IMR-90 (cell line): ENCODE measurements at regions not wholly inside any gene's neighbourhood (a gene's known extent, or its start where the extent isn't known, plus 50 kb on each side); places are given as distances from the start of the nearest gene placed in this dataset.

ENCODE experiments used
- ATAC-seq: fragments of 200-7000 bp; cut with Tn5 transposase; 2 replicates; pipeline ENCODE4 v1.9.1; 2020; ENCODE audit warnings: low read depth, mild to moderate bottlenecking, moderate library complexity
- BruUV-seq: library from RNA; stranded (reverse); fragments of 400-500 nt; replicated peaks from 2 replicates; lab custom pipeline; 2021; lab: Mats Ljungman, UMichigan
- CTCF ChIA-PET: fragments of 300-600 bp; formaldehyde crosslinking; extraction: SDS; loops from one replicate; lab custom pipeline; 2021; ENCODE audit warnings: antibody characterized with exemption; lab: Yijun Ruan, JAX
- POLR2A ChIA-PET: fragments of 300-600 bp; sonication (Branson Sonifier 250); formaldehyde crosslinking; loops from one replicate; lab custom pipeline; 2022; ENCODE audit warnings: antibody characterized with exemption; ENCODE audit not compliant: unreplicated experiment; lab: Charles Lee
- DNase-seq: peaks from one replicate; pipeline ENCODE4 v3.0.0; 2013
- H2AFZ ChIP-seq: replicated peaks from 2 replicates; pipeline ENCODE3; 2013; ENCODE audit warnings: low read length, mild to moderate bottlenecking; ENCODE audit not compliant: poor library complexity
- H2AK5ac ChIP-seq: 2 replicates; pipeline ENCODE4 v1.6.1; 2013; ENCODE audit warnings: low read depth, low read length, inconsistent platforms
- H2AK9ac ChIP-seq: replicated peaks from 2 replicates; pipeline ENCODE3; 2013; ENCODE audit warnings: mild to moderate bottlenecking, low read depth, low read length, moderate library complexity; ENCODE audit not compliant: poor library complexity
- H2BK120ac ChIP-seq: 2 replicates; pipeline ENCODE4 v1.6.1; 2013; ENCODE audit warnings: low read depth, low read length, inconsistent platforms
- H2BK15ac ChIP-seq: 3 replicates; pipeline ENCODE4 v1.6.1; 2013; ENCODE audit warnings: low read depth, low read length, inconsistent platforms
- H2BK20ac ChIP-seq: 2 replicates; pipeline ENCODE4 v1.6.1; 2013; ENCODE audit warnings: low read depth, mild to moderate bottlenecking, inconsistent platforms, low read length, moderate library complexity
- H2BK5ac ChIP-seq: 2 replicates; pipeline ENCODE4 v1.6.1; 2013; ENCODE audit warnings: mild to moderate bottlenecking, low read depth, low read length, inconsistent platforms; ENCODE audit not compliant: poor library complexity, severe bottlenecking
- H3K14ac ChIP-seq: replicated peaks from 2 replicates; pipeline ENCODE4 v1.6.1; 2013; ENCODE audit warnings: low read depth, low read length, inconsistent platforms
- H3K18ac ChIP-seq: 2 replicates; pipeline ENCODE4 v1.6.1; 2013; ENCODE audit warnings: low read depth, low read length, control low read depth
- H3K23ac ChIP-seq: 2 replicates; pipeline ENCODE4 v1.6.1; 2013; ENCODE audit warnings: low read depth, low read length, inconsistent platforms
- H3K27ac ChIP-seq: 2 replicates; pipeline ENCODE4 v1.5.1; 2013; ENCODE audit warnings: mild to moderate bottlenecking, control low read depth, low read length; ENCODE audit not compliant: insufficient read depth
- H3K27me3 ChIP-seq: 2 replicates; pipeline ENCODE4 v1.6.1; 2013; ENCODE audit warnings: low read length; ENCODE audit not compliant: control insufficient read depth, insufficient read depth
- H3K36me3 ChIP-seq: 2 replicates; pipeline ENCODE4 v1.6.1; 2013; ENCODE audit warnings: low read length, mixed read lengths; ENCODE audit not compliant: control insufficient read depth, insufficient read depth
- H3K4ac ChIP-seq: 2 replicates; pipeline ENCODE4 v1.6.1; 2013; ENCODE audit warnings: low read depth, low read length, inconsistent platforms
- H3K4me1 ChIP-seq: 2 replicates; pipeline ENCODE4 v1.6.1; 2013; ENCODE audit warnings: low read length, mixed read lengths; ENCODE audit not compliant: control insufficient read depth, insufficient read depth
- H3K4me2 ChIP-seq: 2 replicates; pipeline ENCODE4 v1.6.1; 2013; ENCODE audit warnings: low read depth, mild to moderate bottlenecking, control low read depth, low read length, moderate library complexity
- H3K4me3 ChIP-seq: 2 replicates; pipeline ENCODE4 v1.5.1; 2013; ENCODE audit warnings: low read depth, mild to moderate bottlenecking, control low read depth, low read length, moderate library complexity; ENCODE audit not compliant: insufficient read depth
- H3K56ac ChIP-seq: 2 replicates; pipeline ENCODE4 v1.6.1; 2013; ENCODE audit warnings: low read length, inconsistent platforms; ENCODE audit not compliant: insufficient read depth; ENCODE audit errors: extremely low read depth
- H3K79me1 ChIP-seq, 2 experiments: 2 replicates each; pipeline ENCODE4 v1.6.1; 2013; ENCODE audit warnings: low read length in 2 of 2, inconsistent platforms in 1 of 2, low read depth in 1 of 2
- H3K9ac ChIP-seq: 2 replicates; pipeline ENCODE4 v1.6.1; 2013; ENCODE audit warnings: low read depth, low read length, control low read depth
- H3K9me1 ChIP-seq: 2 replicates; pipeline ENCODE4 v1.6.1; 2013; ENCODE audit warnings: low read length, inconsistent platforms; ENCODE audit not compliant: insufficient read depth
- H3K9me3 ChIP-seq: 2 replicates; pipeline ENCODE4 v1.6.1; 2013; ENCODE audit warnings: low read length; ENCODE audit not compliant: control insufficient read depth, insufficient read depth
- H4K20me1 ChIP-seq: 2 replicates; pipeline ENCODE4 v1.6.1; 2013; ENCODE audit warnings: low read length, inconsistent platforms; ENCODE audit not compliant: insufficient read depth
- H4K5ac ChIP-seq: 2 replicates; pipeline ENCODE4 v1.6.1; 2013; ENCODE audit warnings: mild to moderate bottlenecking, low read depth, low read length, control low read depth
- H4K8ac ChIP-seq, 2 experiments: 2 replicates each; pipeline ENCODE4 v1.6.1; 2013; ENCODE audit warnings: low read depth in 2 of 2, low read length in 2 of 2, control low read depth in 1 of 2, inconsistent platforms in 1 of 2
- H4K91ac ChIP-seq: 2 replicates; pipeline ENCODE4 v1.6.1; 2013; ENCODE audit warnings: low read depth, low read length, inconsistent platforms; ENCODE audit not compliant: insufficient read depth
- ELK1 ChIP-seq: fragments of 150-350 bp; IDR thresholded peaks from 2 replicates; pipeline ENCODE4 v1.6.1; 2016; ENCODE audit warnings: low read depth, mild to moderate bottlenecking, low read length, moderate library complexity, borderline replicate concordance
- SMC3 ChIP-seq: fragments of 150-350 bp; IDR thresholded peaks from 2 replicates; pipeline ENCODE4 v1.6.1; 2016; ENCODE audit warnings: low read depth, mild to moderate bottlenecking, antibody characterized with exemption, low read length, moderate library complexity
- WGBS, 2 experiments: methylation state at CpG; one replicate each; pipeline versions ENCODE4 v1.1.5 to v1.1.7; 2013; ENCODE audit warnings: missing lambda C conversion rate in 2 of 2; ENCODE audit not compliant: insufficient read length in 1 of 2; ENCODE audit errors: extremely low coverage in 2 of 2; 5-methylcytosine and 5-hydroxymethylcytosine counted together
- dilution Hi-C: fragments of 300-500 bp; cut with HindIII; formaldehyde crosslinking; loops from one replicate; pipeline ENCODE4 v1.14.3; 2018; ENCODE audit warnings: low sequenced_read_pairs; ENCODE audit not compliant: unreplicated experiment
- in situ Hi-C: fragments of 300-500 bp; cut with MboI; formaldehyde crosslinking; loops from 3 replicates; pipeline ENCODE4 v1.14.3; 2019; ENCODE audit warnings: low sequenced_read_pairs, inconsistent platforms, mixed read lengths
- intact Hi-C: fragments of 100-400 bp; cut with micrococcal nuclease; formaldehyde crosslinking; loops from 2 replicates; pipeline ENCODE4 v1.10.0; 2022

GRCh38 chr10:44806950-44807349 lies 104.2 kb upstream of the TMEM72 start:
- Histone ChIP-seq H3K79me1 (no peaks in the 10 kb centered on the region), H3K9me3 (no peaks in the 10 kb centered on the region), H2BK15ac (no peak overlapping the region), H3K4me2 (no peak overlapping the region), H3K9ac (no peak overlapping the region), H3K18ac (no peak overlapping the region), H3K27me3 (no peaks in the 10 kb centered on the region), H3K23ac (no peak overlapping the region), H3K4me1 (peaks cover 8% of the 10 kb centered on the region; the same call in 1 of the 2 replicates), H2AK9ac (no peak overlapping the region), H2AFZ (no peak overlapping the region), H3K14ac (no peak overlapping the region), H2BK120ac (no peak overlapping the region; the same call in 1 of the 2 replicates), H3K9me1 (peaks cover 16% of the 10 kb centered on the region; the same call in 1 of the 2 replicates), H4K20me1 (no peaks in the 10 kb centered on the region), H3K4me3 (no peak overlapping the region), H2BK5ac (no peak overlapping the region), H3K56ac (no peak overlapping the region), H4K8ac (no peak overlapping the region), H3K27ac (no peak overlapping the region), H2BK20ac (no peak overlapping the region), H2AK5ac (no peak overlapping the region), H4K91ac (no peak overlapping the region), H4K5ac (no peak overlapping the region), H3K4ac (no peak overlapping the region), H3K36me3 (no peaks in the 10 kb centered on the region)
- CTCF ChIA-PET = interaction anchor here (0.6 kb wide), 1 partner anchor 9 kb away, joined by 6 read pairs; no protein-coding TSS in a partner anchor
- ATAC-seq (no peak), DNase-seq (no peak)
- TF ChIP-seq SMC3 (no peak), ELK1 (no peak)
- dilution Hi-C loops = no loop called here
- 80% methylated on average over 1 of the region's 3 CpGs; no CpG with 5 or more reads in 1 of the 2 experiments for WGBS, 2 experiments
- in situ Hi-C loops = no loop called here
- intact Hi-C loops = no loop called here
- no TSS peak for BruUV-seq
- POLR2A ChIA-PET = no interaction called here
